H9 (cell line): ENCODE measurements at regions not wholly inside any gene's neighbourhood (a gene's known extent, or its start where the extent isn't known, plus 50 kb on each side); places are given as distances from the start of the nearest gene placed in this dataset.

Experiments used
- DNase-seq: peaks from one replicate; pipeline ENCODE4 v3.0.0-alpha.2; 2017
- H2AFZ ChIP-seq: one replicate; pipeline ENCODE4 v1.6.1; 2013; ENCODE audit warnings: mild to moderate bottlenecking, low read length, control low read depth, moderate library complexity
- H2AK5ac ChIP-seq: 2 replicates; pipeline ENCODE4 v1.6.1; 2013; ENCODE audit warnings: low read length, control low read depth, mixed read lengths; ENCODE audit not compliant: insufficient read length
- H2BK120ac ChIP-seq: one replicate; pipeline ENCODE4 v1.6.1; 2013; ENCODE audit warnings: low read depth, mild to moderate bottlenecking, low read length, control low read depth, inconsistent platforms; ENCODE audit not compliant: poor library complexity, severe bottlenecking
- H2BK12ac ChIP-seq: 2 replicates; pipeline ENCODE4 v1.6.1; 2013; ENCODE audit warnings: low read length, control low read depth, mixed read lengths, low read depth; ENCODE audit not compliant: insufficient read length
- H2BK15ac ChIP-seq: 2 replicates; pipeline ENCODE4 v1.6.1; 2013; ENCODE audit warnings: low read depth, low read length, control low read depth
- H2BK20ac ChIP-seq: one replicate; pipeline ENCODE4 v1.6.1; 2013; ENCODE audit warnings: low read depth, mild to moderate bottlenecking, low read length, control low read depth, inconsistent platforms; ENCODE audit not compliant: poor library complexity, severe bottlenecking
- H2BK5ac ChIP-seq: 2 replicates; pipeline ENCODE4 v1.6.1; 2013; ENCODE audit warnings: low read length, control low read depth, mixed read lengths; ENCODE audit not compliant: insufficient read length
- H3K14ac ChIP-seq: 2 replicates; pipeline ENCODE4 v1.6.1; 2013; ENCODE audit warnings: low read length, control low read depth; ENCODE audit not compliant: insufficient read depth
- H3K18ac ChIP-seq: 2 replicates; pipeline ENCODE4 v1.6.1; 2013; ENCODE audit warnings: low read depth, mild to moderate bottlenecking, mixed read lengths, low read length, control low read depth; ENCODE audit not compliant: insufficient read length
- H3K23ac ChIP-seq: 2 replicates; pipeline ENCODE4 v1.6.1; 2013; ENCODE audit warnings: low read length, control low read depth, mixed read lengths, low read depth; ENCODE audit not compliant: insufficient read length
- H3K23me2 ChIP-seq: 2 replicates; pipeline ENCODE4 v1.6.1; 2013; ENCODE audit warnings: low read depth, mild to moderate bottlenecking, mixed read lengths, low read length, control low read depth; ENCODE audit not compliant: insufficient read length, poor library complexity, severe bottlenecking
- H3K27ac ChIP-seq: 2 replicates; pipeline ENCODE4 v1.5.1; 2013; ENCODE audit warnings: low read length, control low read depth, mixed read lengths, low read depth; ENCODE audit not compliant: insufficient read length
- H3K27me3 ChIP-seq: 2 replicates; pipeline ENCODE4 v1.6.1; 2013; ENCODE audit warnings: low read length, control low read depth, inconsistent platforms; ENCODE audit not compliant: insufficient read depth
- H3K4ac ChIP-seq: 2 replicates; pipeline ENCODE4 v1.6.1; 2013; ENCODE audit warnings: low read depth, mild to moderate bottlenecking, control low read depth, inconsistent platforms, low read length, moderate library complexity
- H3K4me1 ChIP-seq: 2 replicates; pipeline ENCODE4 v1.6.1; 2013; ENCODE audit warnings: low read length, control low read depth, inconsistent platforms; ENCODE audit not compliant: insufficient read depth
- H3K4me2 ChIP-seq: 2 replicates; pipeline ENCODE4 v1.6.1; 2013; ENCODE audit warnings: low read length, control low read depth, mixed read lengths; ENCODE audit not compliant: insufficient read length, insufficient read depth
- H3K56ac ChIP-seq: 2 replicates; pipeline ENCODE4 v1.6.1; 2013; ENCODE audit warnings: low read depth, mild to moderate bottlenecking, mixed read lengths, low read length, control low read depth; ENCODE audit not compliant: insufficient read length
- H3K79me1 ChIP-seq: 2 replicates; pipeline ENCODE4 v1.6.1; 2013; ENCODE audit warnings: low read depth, mild to moderate bottlenecking, moderate library complexity, low read length, control low read depth, inconsistent platforms; ENCODE audit not compliant: insufficient read depth, poor library complexity, severe bottlenecking
- H3K79me2 ChIP-seq: 2 replicates; pipeline ENCODE4 v1.6.1; 2013; ENCODE audit warnings: low read length, control low read depth, inconsistent platforms; ENCODE audit not compliant: insufficient read depth
- H3K9ac ChIP-seq: 2 replicates; pipeline ENCODE4 v1.6.1; 2013; ENCODE audit warnings: low read length, control low read depth, mixed read lengths; ENCODE audit not compliant: insufficient read length; ENCODE audit errors: extremely low read depth
- H3K9me3 ChIP-seq: one replicate; pipeline ENCODE4 v1.6.1; 2013; ENCODE audit warnings: low read depth, low read length, inconsistent platforms; ENCODE audit not compliant: control insufficient read depth
- H3T11ph ChIP-seq: one replicate; pipeline ENCODE4 v1.6.1; 2013; ENCODE audit warnings: mild to moderate bottlenecking, low read length, control low read depth, inconsistent platforms
- H4K20me1 ChIP-seq: one replicate; pipeline ENCODE4 v1.6.1; 2013; ENCODE audit not compliant: control insufficient read depth, insufficient read length, insufficient read depth
- H4K5ac ChIP-seq: 2 replicates; pipeline ENCODE4 v1.6.1; 2013; ENCODE audit warnings: low read depth, mild to moderate bottlenecking, mixed read lengths, low read length, control low read depth; ENCODE audit not compliant: insufficient read length
- H4K8ac ChIP-seq: replicated peaks from 2 replicates; pipeline ENCODE4 v1.6.1; 2013; ENCODE audit warnings: low read length, control low read depth, mixed read lengths, low read depth; ENCODE audit not compliant: insufficient read length
- H4K91ac ChIP-seq: 2 replicates; pipeline ENCODE4 v1.6.1; 2013; ENCODE audit warnings: low read depth, mild to moderate bottlenecking, moderate library complexity, mixed read lengths, low read length, control low read depth; ENCODE audit not compliant: insufficient read length
- H3K27ac Mint-ChIP-seq, 3 experiments: 2 replicates in 2 of 3; 3 replicates in 1 of 3; pipeline ENCODE4 v1.8.0; 2020 to 2021; ENCODE audit warnings: mixed read lengths in 3 of 3, mild to moderate bottlenecking in 1 of 3, moderate library complexity in 1 of 3
- H3K27me3 Mint-ChIP-seq: 2 replicates; pipeline ENCODE4 v1.8.0; 2021; ENCODE audit warnings: low read depth, mild to moderate bottlenecking, moderate library complexity, mixed read lengths
- H3K36me3 Mint-ChIP-seq, 3 experiments: 2 replicates in 2 of 3; 3 replicates in 1 of 3; pipeline ENCODE4 v1.8.0; 2020 to 2021; ENCODE audit warnings: low read depth in 3 of 3, mixed read lengths in 3 of 3; ENCODE audit not compliant: insufficient read depth in 1 of 3
- H3K4me1 Mint-ChIP-seq, 2 experiments: 2 replicates each; pipeline ENCODE4 v1.8.0; 2020; ENCODE audit warnings: mixed read lengths in 2 of 2
- H3K4me3 Mint-ChIP-seq, 2 experiments: 2 replicates in 1 of 2; 3 replicates in 1 of 2; pipeline ENCODE4 v1.8.0; 2020 to 2021; ENCODE audit warnings: mild to moderate bottlenecking in 2 of 2, mixed read lengths in 2 of 2, moderate library complexity in 1 of 2
- H3K9me3 Mint-ChIP-seq, 2 experiments: 2 replicates in 1 of 2; 3 replicates in 1 of 2; pipeline ENCODE4 v1.8.0; 2020; ENCODE audit warnings: mild to moderate bottlenecking in 2 of 2, mixed read lengths in 2 of 2, moderate library complexity in 1 of 2
- WGBS: extraction: QIAGEN DNeasy Blood & Tissue Kit; methylation state at CpG from one replicate; pipeline ENCODE4 v1.1.7; 2013; ENCODE audit warnings: missing lambda C conversion rate, low lambda C conversion rate, mixed read lengths; ENCODE audit not compliant: insufficient read length; ENCODE audit errors: extremely low coverage; 5-methylcytosine and 5-hydroxymethylcytosine counted together
- TF ChIP-seq, protein P1 (sequence below): fragments of 200-600 bp; sonication (generic); conservative IDR thresholded peaks from 3 replicates; pipeline ENCODE4 v1.8.0; 2021; ENCODE audit warnings: antibody characterized with exemption, mild to moderate bottlenecking

DNA sequence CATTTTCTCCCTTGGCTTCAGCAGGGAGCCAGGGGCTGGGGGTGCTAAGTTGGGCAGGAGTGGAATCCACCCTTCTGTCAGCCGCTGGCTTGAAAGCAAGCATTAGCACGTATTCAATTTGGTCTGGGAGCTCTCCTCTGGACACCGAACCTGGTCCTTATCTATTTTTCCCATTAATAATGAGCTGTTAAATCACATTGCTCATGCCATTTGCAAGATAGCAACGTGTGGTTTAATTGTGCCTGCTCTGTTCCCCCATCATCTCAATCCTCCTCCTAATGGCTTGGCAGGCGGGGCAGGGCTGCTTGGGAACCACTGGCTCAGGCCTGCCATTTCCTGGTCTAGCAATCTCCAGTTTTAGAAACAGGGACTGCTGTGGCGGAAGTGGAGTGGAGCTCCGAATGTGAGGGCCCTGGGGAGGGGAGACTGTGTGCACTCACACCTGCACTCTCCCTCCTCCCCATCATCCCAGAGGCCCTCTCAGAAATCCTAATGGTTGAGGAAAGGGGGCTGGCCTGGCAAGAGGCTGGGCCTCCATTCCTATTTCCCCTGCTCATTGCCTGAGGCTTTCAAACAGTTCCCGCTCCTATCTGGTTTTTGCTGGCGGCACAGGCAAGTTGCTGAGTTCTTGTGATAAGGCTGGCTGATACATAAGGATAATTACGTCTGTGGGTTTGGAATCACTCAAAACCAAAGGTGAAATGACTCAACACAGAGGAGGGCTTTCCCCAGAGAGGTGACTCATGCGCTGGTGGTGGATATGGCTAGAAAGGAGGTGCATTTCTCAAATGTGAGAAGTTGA lies 201.2 kb upstream of the E2F8 start:
- H2AFZ ChIP-seq: no peak overlapping the region
- H3K79me1 ChIP-seq: no peaks in the 10 kb centered on the region
- H4K91ac ChIP-seq: no peak overlapping the region
- H3K23ac ChIP-seq: no peak overlapping the region
- no peak overlapping the region for H3K4ac ChIP-seq
- no peak overlapping the region for H3K18ac ChIP-seq
- TF ChIP-seq, protein P1, sequence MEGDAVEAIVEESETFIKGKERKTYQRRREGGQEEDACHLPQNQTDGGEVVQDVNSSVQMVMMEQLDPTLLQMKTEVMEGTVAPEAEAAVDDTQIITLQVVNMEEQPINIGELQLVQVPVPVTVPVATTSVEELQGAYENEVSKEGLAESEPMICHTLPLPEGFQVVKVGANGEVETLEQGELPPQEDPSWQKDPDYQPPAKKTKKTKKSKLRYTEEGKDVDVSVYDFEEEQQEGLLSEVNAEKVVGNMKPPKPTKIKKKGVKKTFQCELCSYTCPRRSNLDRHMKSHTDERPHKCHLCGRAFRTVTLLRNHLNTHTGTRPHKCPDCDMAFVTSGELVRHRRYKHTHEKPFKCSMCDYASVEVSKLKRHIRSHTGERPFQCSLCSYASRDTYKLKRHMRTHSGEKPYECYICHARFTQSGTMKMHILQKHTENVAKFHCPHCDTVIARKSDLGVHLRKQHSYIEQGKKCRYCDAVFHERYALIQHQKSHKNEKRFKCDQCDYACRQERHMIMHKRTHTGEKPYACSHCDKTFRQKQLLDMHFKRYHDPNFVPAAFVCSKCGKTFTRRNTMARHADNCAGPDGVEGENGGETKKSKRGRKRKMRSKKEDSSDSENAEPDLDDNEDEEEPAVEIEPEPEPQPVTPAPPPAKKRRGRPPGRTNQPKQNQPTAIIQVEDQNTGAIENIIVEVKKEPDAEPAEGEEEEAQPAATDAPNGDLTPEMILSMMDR: no peak
- H2AK5ac ChIP-seq: no peak overlapping the region
- Mint-ChIP-seq H3K27me3 (peaks cover 5% of the 10 kb centered on the region), H3K4me3 (no peak overlapping the region), H3K4me1 (peaks cover 0 to 2% of the 10 kb centered on the region in 2 experiments; a peak in 1 of 4 replicates), H3K9me3 (no peaks in the 10 kb centered on the region), H3K27ac (peak overlapping the region in 2 of 3 experiments; percentile 47 to 63; a peak in 3 of 7 replicates), H3K36me3 (no peaks in the 10 kb centered on the region)
- no peaks in the 10 kb centered on the region for H3K9me3 ChIP-seq
- H4K8ac ChIP-seq: no peak overlapping the region
- H2BK5ac ChIP-seq: no peak overlapping the region
- H2BK12ac ChIP-seq: no peak overlapping the region
- H3K4me1 ChIP-seq: no peaks in the 10 kb centered on the region; the same call in 1 of the 2 replicates
- H3K14ac ChIP-seq: no peak overlapping the region
- no peak for DNase-seq
- no peak overlapping the region for H3K27ac ChIP-seq
- no peak overlapping the region for H3K56ac ChIP-seq
- no peak overlapping the region for H2BK20ac ChIP-seq
- H4K5ac ChIP-seq: no peak overlapping the region
- H3K27me3 ChIP-seq: no peaks in the 10 kb centered on the region
- H3K79me2 ChIP-seq: no peaks in the 10 kb centered on the region
- no CpG with 5 or more reads among the region's 11 CpGs for WGBS
- no peak overlapping the region for H3K9ac ChIP-seq
- H2BK15ac ChIP-seq: no peak overlapping the region
- no peak overlapping the region for H3T11ph ChIP-seq
- H3K4me2 ChIP-seq: no peak overlapping the region
- H4K20me1 ChIP-seq: no peaks in the 10 kb centered on the region
- no peak overlapping the region for H2BK120ac ChIP-seq
- no peaks in the 10 kb centered on the region for H3K23me2 ChIP-seq
